Heart left ventricle (tissue), 16 donors: ENCODE measurements at regions not wholly inside any gene's neighbourhood (a gene's known extent, or its start where the extent isn't known, plus 50 kb on each side); places are given as distances from the start of the nearest gene placed in this dataset.

Source experiments
- ATAC-seq, 4 donors: fragments of 200-7000 bp; cut with Tn5 transposase; one replicate each; pipeline ENCODE4 v1.9.1; 2020 to 2022; ENCODE audit warnings: moderate library complexity in 4 of 4, mild to moderate bottlenecking in 3 of 4, moderate number of reproducible peaks in 1 of 4
- DNase-seq, 5 donors: peaks; one replicate each; pipeline ENCODE4 v3.0.0-alpha.2; 2020
- H3K27ac ChIP-seq, 12 donors: fragments of 200-600 bp; sonication (generic) in 4 of 12; one replicate each; pipeline versions ENCODE4 v1.5.0 to v1.8.0; 2016 to 2022; ENCODE audit warnings: mild to moderate bottlenecking in 2 of 12
- H3K27me3 ChIP-seq, 9 donors: fragments of 200-600 bp; sonication (generic) in 2 of 9; one replicate each; pipeline versions ENCODE4 v1.5.1 to v1.8.0; 2016 to 2022; ENCODE audit warnings: mild to moderate bottlenecking in 3 of 9
- H3K36me3 ChIP-seq, 9 donors: fragments of 200-600 bp; sonication (generic) in 2 of 9; one replicate each; pipeline versions ENCODE4 v1.5.0 to v1.8.0; 2018 to 2022; ENCODE audit warnings: mild to moderate bottlenecking in 2 of 9
- H3K4me1 ChIP-seq, 12 donors: fragments of 200-600 bp; sonication (generic) in 4 of 12; one replicate each; pipeline versions ENCODE4 v1.5.0 to v1.8.0; 2016 to 2022; ENCODE audit warnings: mild to moderate bottlenecking in 3 of 12
- H3K4me3 ChIP-seq, 12 donors: fragments of 200-600 bp; sonication (generic) in 4 of 12; one replicate each; pipeline versions ENCODE4 v1.5.0 to v1.8.0; 2017 to 2022; ENCODE audit warnings: mild to moderate bottlenecking in 9 of 12, moderate library complexity in 4 of 12
- H3K9me3 ChIP-seq, 12 donors: fragments of 200-600 bp; sonication (generic) in 4 of 12; one replicate each; pipeline versions ENCODE4 v1.5.0 to v1.8.0; 2016 to 2022; ENCODE audit warnings: mild to moderate bottlenecking in 1 of 12
- POLR2A ChIP-seq, 2 donors: fragments of 450-650 bp; IDR thresholded peaks; one replicate each; pipeline ENCODE4 v1.6.1; 2017; ENCODE audit warnings: antibody characterized with exemption in 2 of 2, mild to moderate bottlenecking in 2 of 2, moderate library complexity in 2 of 2
- WGBS, 4 donors: extraction: QIAGEN DNeasy Blood & Tissue Kit in 2 of 4; methylation state at CpG; one replicate each; pipeline versions ENCODE4 v1.1.5 to v1.1.7; 2013 to 2018; 5-methylcytosine and 5-hydroxymethylcytosine counted together
- intact Hi-C, 10 donors: fragments of 100-400 bp; cut with DNase I; formaldehyde crosslinking; loops; one replicate each; pipeline versions ENCODE4 v1.11.1 to v1.14.2; 2022
- TF ChIP-seq, protein P1 (sequence below), 12 donors: fragments of 200-600 bp; sonication (generic) in 4 of 12; IDR thresholded peaks; one replicate each; pipeline versions ENCODE4 v1.5.0 to v1.8.0; 2018 to 2022; ENCODE audit warnings: antibody characterized with exemption in 12 of 12, mild to moderate bottlenecking in 5 of 12
- donor health status: ischemic (EF 13 %, LVEDD 7.1; RV severe dilation, severe dysfunction).
- donor health status: healthy with polysubstance abuse.
- donor health status: DM: no; HTN: yes; CAD: no.
- donor health status: DM: no; HTN: no; CAD: no.
- donor health status: ischemic (EF 25% LVEDD 6.9; RV normal size, moderate dysfunction).
- donor health status: ischemic (EF 25% LVEDD 5.7; RV mildly dilated, moderate dysfunction).
- donor health status: healthy.
- donor health status: DM: yes; HTN: yes; CAD: no.
- donor health status: ischemic (EF 35%, LVEDD 5.7; RV mildly dilated, moderate dysfunction).
- donor health status: nonischemic (EF 11% LVEDD 7.7; RV severe dilation, severe dysfunction).
- donor health status: DM: yes; HTN: yes; CAD: no.
- donor health status: PGD.
- donor health status: ischemic (EF 29% LVEDD 5.4; RV normal size, mild dysfunction).
- donor health status: nonischemic (EF 23%, LVEDD 6.1; RV moderate dilation, normal function).

- H3K27ac ChIP-seq = no peak overlapping the region
- ATAC-seq (no peak), DNase-seq (no peak)
- H3K4me1 ChIP-seq = no peaks in the 10 kb centered on the region
- WGBS, 4 donors = 73 to 89% (median 83%) methylated on average over 3 of the region's 3 CpGs
- TF ChIP-seq, protein P1, sequence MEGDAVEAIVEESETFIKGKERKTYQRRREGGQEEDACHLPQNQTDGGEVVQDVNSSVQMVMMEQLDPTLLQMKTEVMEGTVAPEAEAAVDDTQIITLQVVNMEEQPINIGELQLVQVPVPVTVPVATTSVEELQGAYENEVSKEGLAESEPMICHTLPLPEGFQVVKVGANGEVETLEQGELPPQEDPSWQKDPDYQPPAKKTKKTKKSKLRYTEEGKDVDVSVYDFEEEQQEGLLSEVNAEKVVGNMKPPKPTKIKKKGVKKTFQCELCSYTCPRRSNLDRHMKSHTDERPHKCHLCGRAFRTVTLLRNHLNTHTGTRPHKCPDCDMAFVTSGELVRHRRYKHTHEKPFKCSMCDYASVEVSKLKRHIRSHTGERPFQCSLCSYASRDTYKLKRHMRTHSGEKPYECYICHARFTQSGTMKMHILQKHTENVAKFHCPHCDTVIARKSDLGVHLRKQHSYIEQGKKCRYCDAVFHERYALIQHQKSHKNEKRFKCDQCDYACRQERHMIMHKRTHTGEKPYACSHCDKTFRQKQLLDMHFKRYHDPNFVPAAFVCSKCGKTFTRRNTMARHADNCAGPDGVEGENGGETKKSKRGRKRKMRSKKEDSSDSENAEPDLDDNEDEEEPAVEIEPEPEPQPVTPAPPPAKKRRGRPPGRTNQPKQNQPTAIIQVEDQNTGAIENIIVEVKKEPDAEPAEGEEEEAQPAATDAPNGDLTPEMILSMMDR (IDR thresholded peaks at IDR 0.05) = no peak
- TF ChIP-seq POLR2A (IDR thresholded peaks at IDR 0.05) = no peak
- intact Hi-C loops = no loop called here
- H3K27me3 ChIP-seq = peaks cover 0 to 10% (median 0%) of the 10 kb centered on the region in 9 donors
- H3K9me3 ChIP-seq = peaks cover 0 to 27% (median 2%) of the 10 kb centered on the region in 12 donors
- no peaks in the 10 kb centered on the region for H3K36me3 ChIP-seq
- no peak overlapping the region for H3K4me3 ChIP-seq
Observed at GRCh38 chrX:43456063-43456462, 200.0 kb upstream of the MAOA start.

- no peaks in the 10 kb centered on the region for H3K4me1 ChIP-seq
- H3K4me3 ChIP-seq = no peak overlapping the region
- H3K36me3 ChIP-seq = no peaks in the 10 kb centered on the region
- TF ChIP-seq POLR2A (IDR thresholded peaks at IDR 0.05) = no peak
- TF ChIP-seq, protein P1 (IDR thresholded peaks at IDR 0.05) = no peak
- 73 to 90% (median 81%) methylated on average over 2 of the region's 2 CpGs for WGBS, 4 donors
- intact Hi-C loops = no loop called here
- H3K9me3 ChIP-seq = peaks cover 0 to 21% (median under 1%) of the 10 kb centered on the region in 12 donors
- H3K27me3 ChIP-seq = peaks cover 0 to 16% (median 0%) of the 10 kb centered on the region in 9 donors
- ATAC-seq = no peak
- no peak for DNase-seq
- no peak overlapping the region for H3K27ac ChIP-seq
Observed at GRCh38 chrX:43456906-43457305, 199.2 kb upstream of the MAOA start.

DNA sequence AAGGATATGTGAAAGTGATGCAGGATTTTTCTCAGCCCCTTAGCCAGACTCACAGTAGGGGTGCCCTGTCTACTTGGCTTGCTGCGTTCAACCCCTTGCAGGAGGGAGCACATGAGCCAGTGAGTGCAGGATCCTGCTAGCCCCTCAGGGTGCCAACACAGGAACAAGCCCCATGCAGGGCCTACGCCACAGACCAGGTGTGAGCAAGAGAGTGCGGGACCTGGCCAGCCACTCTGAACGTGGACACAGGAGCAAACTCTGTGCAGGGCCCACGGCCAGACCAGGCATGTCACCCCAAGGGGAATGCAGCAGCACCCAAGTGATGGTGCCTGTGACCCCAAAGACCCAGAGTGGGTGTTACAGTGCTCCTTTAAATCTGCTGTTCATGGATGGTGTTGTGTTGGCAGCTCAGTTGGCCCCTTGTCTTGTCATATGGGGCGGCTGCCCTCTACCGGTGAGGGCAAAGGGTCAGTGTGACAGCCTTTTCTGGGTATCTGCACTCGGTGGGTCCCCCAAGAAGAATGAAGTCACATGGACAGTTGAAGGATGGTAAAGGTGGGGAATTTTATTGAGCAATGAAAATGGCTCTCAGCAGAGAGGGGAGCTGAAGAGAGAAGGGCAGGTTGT is 188.4 kb upstream of the MAOA start:
- ATAC-seq = no peak
- Histone ChIP-seq H3K4me3 (no peak overlapping the region), H3K4me1 (no peaks in the 10 kb centered on the region), H3K9me3 (peaks cover 0 to 5% (median 0%) of the 10 kb centered on the region in 12 donors), H3K36me3 (no peaks in the 10 kb centered on the region), H3K27ac (no peak overlapping the region), H3K27me3 (peaks cover 0 to 16% (median 0%) of the 10 kb centered on the region in 9 donors)
- no peak for DNase-seq
- intact Hi-C loops = no loop called here
- WGBS, 4 donors = 46 to 84% (median 64%) methylated on average over 8 of the region's 8 CpGs
- TF ChIP-seq, protein P1 (IDR thresholded peaks at IDR 0.05) = no peak
- no peak for TF ChIP-seq POLR2A (IDR thresholded peaks at IDR 0.05)

DNA sequence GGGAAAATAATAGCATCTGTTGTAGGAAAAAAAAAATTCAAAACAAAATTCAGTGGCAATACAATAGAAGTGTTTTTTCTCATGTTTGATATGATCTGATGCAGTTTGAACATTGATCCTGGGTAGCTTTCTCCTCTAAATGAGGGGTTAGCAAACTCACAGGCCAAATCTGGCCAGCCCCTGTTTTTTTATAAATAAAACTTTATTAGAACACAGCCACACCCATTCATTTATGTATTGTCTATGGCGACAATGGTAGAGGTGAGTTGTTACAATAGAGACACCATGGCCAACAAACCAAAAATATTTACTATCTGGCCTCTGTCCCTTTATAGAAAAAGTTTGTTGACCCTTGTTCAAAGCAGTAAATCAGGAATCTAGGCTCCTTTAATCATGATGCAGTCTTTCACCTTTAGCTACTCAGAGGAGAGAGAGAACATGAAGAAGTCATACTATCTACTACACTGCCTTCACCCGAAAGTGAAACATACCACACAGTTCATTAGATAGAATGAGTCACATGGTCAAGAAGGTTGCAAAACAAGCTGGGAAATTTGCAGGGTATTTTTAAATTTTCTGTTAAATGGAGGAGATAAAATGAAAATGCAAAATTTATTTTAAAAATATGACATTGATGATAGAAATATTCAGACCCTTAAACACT is 186.6 kb upstream of the MAOA start:
- Histone ChIP-seq H3K4me3 (no peak overlapping the region), H3K36me3 (no peaks in the 10 kb centered on the region), H3K27me3 (peaks cover 0 to 16% (median 0%) of the 10 kb centered on the region in 9 donors), H3K9me3 (peaks cover 0 to 5% (median 0%) of the 10 kb centered on the region in 12 donors), H3K4me1 (no peaks in the 10 kb centered on the region), H3K27ac (no peak overlapping the region)
- intact Hi-C loops = no loop called here
- no peak for ATAC-seq
- no peak for DNase-seq
- 73 to 92% (median 83%) methylated on average over 2 of the region's 2 CpGs for WGBS, 4 donors
- TF ChIP-seq, protein P1 (IDR thresholded peaks at IDR 0.05) = no peak
- no peak for TF ChIP-seq POLR2A (IDR thresholded peaks at IDR 0.05)
